Mammary epithelial cell (primary cell): ENCODE measurements at regions not wholly inside any gene's neighbourhood (a gene's known extent, or its start where the extent isn't known, plus 50 kb on each side); places are given as distances from the start of the nearest gene placed in this dataset.

Experiments used
- CTCF ChIP-seq, 2 donors: IDR thresholded peaks in 1 of 2; conservative IDR thresholded peaks in 1 of 2; 2 replicates each; pipeline ENCODE4 v1.5.1; 2011 to 2012; ENCODE audit warnings: inconsistent platforms in 2 of 2, low read length in 2 of 2, mild to moderate bottlenecking in 2 of 2, control low read depth in 1 of 2, low read depth in 1 of 2; ENCODE audit not compliant: insufficient read depth in 1 of 2; ENCODE audit errors: extremely low read depth in 1 of 2
- EZH2 ChIP-seq: IDR thresholded peaks from 2 replicates; pipeline ENCODE4 v1.6.1; 2012; ENCODE audit warnings: low read length, inconsistent platforms, borderline replicate concordance

- TF ChIP-seq CTCF (conservative IDR thresholded peaks at IDR 0.05 in 1 of 2, IDR thresholded peaks at IDR 0.05 in 1 of 2; ENCODE audit: extremely low read depth in 1 of 2, insufficient read depth in 1 of 2, low read depth in 1 of 2, low read length in 2 of 2) (no peak), EZH2 (no peak)
These were observed 292.7 kb downstream of the ZNF516 start for GRCh38 chr18:76202322-76202721.
